Lower leg skin (tissue), 3 donors: ENCODE measurements at regions not wholly inside any gene's neighbourhood (a gene's known extent, or its start where the extent isn't known, plus 50 kb on each side); places are given as distances from the start of the nearest gene placed in this dataset.

ENCODE experiments used
- CTCF ChIP-seq, 3 donors: fragments of 450-650 bp; IDR thresholded peaks; one replicate each; pipeline ENCODE4 v1.5.1; 2016; ENCODE audit warnings: antibody characterized with exemption in 3 of 3, mild to moderate bottlenecking in 3 of 3, moderate library complexity in 2 of 3
- POLR2A ChIP-seq, 2 donors: fragments of 450-650 bp; IDR thresholded peaks; one replicate each; pipeline ENCODE4 v1.6.1; 2016 to 2017; ENCODE audit warnings: antibody characterized with exemption in 2 of 2, mild to moderate bottlenecking in 1 of 2, moderate library complexity in 1 of 2

- no peak for TF ChIP-seq CTCF (IDR thresholded peaks at IDR 0.05)
- no peak for TF ChIP-seq POLR2A (IDR thresholded peaks at IDR 0.05)
These were observed 185.3 kb downstream of the ANKRD30B start for GRCh38 chr18:14933049-14933851.
